SHP77 (cell line): ENCODE measurements at regions not wholly inside any gene's neighbourhood (a gene's known extent, or its start where the extent isn't known, plus 50 kb on each side); places are given as distances from the start of the nearest gene placed in this dataset.
"Not testable (repeated sequence)": the region's sequence is repeated elsewhere in the genome, so short reads cannot be mapped to it uniquely, and the experiment has no call there.

ENCODE experiments used
- DNase-seq, 2 experiments: peaks; one replicate each; lab custom pipeline; 2025; lab: John Stamatoyannopoulos, UW

DNA sequence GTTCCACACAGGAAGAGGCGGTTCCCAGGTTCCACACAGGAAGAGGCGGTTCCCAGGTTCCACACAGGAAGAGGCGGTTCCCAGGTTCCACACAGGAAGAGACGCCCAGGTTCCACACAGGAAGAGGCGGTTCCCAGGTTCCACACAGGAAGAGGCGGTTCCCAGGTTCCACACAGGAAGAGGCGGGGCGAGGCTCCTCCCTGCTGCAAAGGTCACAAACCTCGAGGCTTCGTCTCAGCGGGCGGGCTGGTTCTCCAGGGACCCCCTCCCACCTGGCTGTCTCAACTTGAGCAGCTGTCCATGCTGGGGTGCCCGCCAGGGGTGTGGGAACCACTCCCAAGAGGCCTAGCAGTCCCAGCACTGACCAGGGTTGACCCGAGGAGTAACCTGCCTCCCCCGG lies 94.3 kb upstream of the RUFY1 start:
- not testable (repeated sequence) for DNase-seq

DNA sequence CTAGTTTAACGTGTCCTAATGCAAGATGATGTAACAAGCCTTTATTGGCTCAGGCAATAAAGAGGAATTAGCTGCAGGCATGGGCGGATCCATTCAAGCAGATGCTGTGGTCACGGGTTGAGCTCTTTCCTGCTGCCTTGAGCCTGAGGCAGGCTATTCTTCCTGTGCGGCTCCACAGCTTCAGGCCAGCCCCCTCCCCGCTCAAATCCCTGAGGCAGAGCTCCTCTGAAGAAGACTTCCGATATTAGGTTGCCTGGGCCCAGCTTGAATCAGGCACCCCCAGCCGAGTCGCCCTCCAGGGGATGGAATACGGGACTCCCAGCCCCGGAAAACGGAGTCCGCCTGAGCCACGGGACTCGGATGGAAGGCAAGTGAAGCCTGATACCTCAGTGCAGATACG lies 95.0 kb upstream of the RUFY1 start:
- no peak for DNase-seq

DNA sequence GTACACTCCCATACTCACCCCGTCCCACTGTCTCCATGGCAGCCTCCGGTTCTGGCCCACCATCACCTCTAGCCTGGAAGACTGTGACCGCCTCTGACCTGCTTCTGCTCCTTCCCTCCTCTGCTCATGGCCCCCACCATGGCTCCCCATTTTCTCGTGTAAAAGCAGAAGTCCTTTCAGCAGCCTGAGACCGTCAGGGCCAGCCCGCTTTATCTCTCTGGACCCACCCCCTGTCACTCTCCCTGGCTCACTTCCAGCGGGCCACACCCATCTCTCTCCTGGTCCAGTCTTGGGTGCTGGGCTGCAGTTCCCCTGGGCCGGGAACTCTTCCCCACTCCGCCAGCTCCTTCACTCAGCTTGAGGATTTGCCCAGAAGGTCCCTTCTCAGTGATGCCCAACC lies 96.0 kb upstream of the RUFY1 start:
- no peak for DNase-seq

DNA sequence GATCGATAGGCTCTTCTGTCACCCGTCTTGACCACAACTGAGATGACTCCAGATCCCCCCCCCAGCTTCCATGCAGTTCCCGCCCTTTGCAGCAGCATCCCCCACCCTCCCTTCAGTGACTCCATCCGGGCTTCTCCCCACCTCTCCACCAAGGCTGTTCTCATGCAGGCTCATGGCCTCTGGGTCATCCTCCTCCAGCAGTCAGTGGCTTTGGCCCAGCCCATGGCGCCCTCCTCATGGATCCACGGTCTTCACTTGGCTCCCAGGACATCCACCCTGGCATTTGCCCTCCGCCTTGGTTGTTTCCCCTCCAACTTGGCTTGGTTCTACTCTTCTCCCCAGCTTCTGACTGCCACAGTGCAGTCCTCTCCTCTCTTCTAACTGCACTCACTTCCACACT lies 96.7 kb upstream of the RUFY1 start:
- DNase-seq: no peak

DNA sequence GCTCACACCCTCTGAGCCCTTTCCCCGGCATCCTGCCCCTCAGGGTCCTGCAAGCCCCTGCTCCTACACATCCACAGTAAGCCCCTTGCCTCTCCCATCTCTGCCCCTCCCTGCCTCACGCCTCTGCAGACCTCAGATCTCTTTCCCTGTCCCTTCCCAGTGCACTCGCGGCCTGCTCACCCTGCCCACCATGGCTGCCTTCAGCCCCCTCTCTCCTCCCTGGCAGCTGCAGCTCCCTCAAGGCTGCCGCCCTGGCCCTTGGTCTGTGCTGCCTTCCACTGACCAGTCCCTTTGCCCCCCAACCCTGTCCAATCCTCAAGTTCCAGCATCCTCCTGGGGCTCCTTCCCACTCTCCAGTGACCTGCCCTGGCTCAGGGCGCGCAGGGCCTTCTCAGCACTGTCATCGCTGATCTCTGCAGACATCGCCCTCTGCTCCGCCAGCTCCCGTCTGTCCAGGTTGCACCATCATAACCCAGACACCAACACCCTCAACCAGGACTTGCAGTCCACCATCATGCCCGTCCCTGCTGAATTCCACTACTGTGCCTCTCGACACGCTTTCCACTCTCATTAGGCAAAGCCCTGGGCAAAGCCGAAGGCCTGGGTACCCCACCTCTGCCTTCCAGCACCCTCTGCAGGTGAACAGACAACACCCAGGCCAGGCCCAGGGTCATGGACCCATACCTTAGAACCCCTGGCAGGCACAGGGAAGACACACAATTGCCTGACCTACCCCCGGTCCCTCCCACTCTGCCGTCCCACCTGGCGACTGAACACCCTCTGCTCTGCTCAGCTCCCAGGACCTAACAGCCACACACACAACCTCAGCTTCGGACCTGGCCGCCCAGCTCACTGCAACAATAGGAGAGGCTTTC lies 97.8 kb upstream of the RUFY1 start:
- no peak for DNase-seq

DNA sequence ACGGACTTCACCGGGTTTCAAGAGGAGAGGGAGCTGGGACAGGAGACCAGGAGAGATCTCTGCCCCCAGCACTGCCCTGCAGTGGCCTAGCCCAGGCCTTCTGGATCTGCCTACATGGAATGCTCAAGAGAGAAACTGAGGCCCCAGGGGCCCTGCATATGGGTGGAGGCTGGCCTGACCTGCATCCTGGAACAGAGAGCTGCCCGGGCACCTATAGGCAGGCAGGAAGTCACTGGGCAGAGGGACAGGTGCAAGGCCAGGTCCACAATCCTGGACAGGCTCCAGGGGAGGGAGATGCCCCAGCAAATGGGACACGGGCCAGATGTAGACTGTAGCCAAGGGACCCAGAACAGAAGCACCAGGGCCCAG lies 98.5 kb upstream of the RUFY1 start:
- DNase-seq: no peak

DNA sequence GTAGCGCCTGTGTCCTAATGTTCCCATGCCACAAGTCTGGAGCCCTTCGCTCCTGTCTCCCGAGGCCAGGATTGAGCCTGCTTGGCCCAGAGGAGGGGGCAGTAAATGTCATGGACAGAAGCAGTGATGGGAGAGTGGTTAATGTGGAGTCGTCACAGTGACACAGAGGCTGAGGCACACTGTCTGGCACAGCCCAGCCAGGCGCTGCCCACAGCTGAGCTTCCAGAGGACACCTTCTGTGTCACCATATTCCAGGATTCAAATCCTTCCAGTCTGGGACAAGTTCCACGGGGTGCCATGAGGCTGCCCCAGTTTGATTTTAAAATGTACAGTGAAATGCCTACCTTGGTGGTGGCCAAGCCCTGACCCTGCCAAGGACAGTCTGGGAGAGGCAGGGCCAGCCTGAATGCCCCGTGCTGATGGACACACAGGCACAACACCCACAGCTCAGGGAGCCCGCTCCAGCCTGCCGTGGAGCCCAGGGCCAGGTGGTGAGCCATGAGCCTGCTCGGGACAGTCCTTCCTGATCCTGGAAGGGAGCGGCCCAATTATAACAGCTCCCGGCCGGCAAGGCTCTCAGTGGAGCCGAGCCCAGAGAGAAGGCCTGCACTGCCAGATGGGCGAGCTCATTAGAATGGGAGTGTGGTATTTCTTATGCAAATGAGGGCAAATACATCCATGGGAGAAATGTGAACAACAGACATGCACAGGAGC lies 99.1 kb upstream of the RUFY1 start:
- no peak for DNase-seq

DNA sequence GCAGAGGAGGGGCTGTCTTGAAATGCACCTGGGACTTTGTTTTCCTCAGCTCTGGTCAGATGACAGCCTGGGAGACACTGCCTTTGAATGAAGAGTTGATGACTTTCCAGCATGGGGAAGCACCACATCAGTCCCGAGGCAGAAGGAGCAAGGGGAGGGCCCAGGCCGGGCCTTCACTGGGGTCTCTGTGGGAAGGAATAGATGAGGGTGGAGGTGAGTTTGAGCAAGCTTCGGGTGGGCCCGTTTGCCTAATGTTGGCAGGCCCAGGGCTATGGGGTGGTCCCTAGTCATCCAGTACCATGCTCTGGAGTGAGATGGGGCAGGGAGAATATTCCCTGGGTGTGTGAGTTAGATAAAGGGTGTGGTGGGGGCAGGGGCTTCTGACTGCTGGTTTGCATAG lies 100.4 kb upstream of the RUFY1 start:
- DNase-seq: not testable (repeated sequence)

DNA sequence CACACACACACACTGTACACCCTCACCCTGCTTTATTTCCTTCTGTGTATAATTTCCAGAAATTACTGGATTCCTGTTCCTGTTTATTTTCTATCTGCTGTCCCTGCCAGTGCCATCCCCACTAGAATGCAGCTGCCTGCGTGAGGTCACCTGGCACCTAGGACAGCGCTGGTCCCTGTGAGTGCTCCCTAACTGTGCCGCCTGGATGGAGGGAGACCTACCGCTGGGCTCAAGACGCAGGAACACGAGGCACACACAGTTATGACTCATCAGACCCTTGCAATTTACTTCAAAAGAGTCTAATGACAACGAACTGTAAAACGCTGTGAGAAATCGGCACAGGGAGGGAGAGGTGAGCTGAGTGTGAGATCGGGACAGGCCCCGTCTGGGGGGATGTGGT lies 102.1 kb upstream of the RUFY1 start:
- not testable (repeated sequence) for DNase-seq

DNA sequence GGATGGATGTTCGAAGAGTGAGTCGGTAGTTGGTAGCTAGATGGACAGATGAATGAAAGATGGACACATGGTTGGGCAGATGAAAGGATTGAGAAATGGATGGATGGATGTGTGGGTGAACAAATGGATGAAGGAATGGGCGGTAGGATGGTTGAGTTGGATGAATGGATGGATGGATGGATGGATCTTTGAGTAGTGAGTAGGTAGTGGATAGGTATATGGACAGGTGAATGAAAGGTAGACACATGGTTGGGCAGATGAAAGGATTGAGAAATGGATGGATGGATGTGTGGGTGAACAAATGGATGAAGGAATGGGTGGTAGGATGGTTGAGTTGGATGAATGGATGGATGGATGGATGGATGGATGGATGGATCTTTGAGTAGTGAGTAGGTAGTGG lies 97.0 kb upstream of the ADAMTS2 start:
- DNase-seq: not testable (repeated sequence)

DNA sequence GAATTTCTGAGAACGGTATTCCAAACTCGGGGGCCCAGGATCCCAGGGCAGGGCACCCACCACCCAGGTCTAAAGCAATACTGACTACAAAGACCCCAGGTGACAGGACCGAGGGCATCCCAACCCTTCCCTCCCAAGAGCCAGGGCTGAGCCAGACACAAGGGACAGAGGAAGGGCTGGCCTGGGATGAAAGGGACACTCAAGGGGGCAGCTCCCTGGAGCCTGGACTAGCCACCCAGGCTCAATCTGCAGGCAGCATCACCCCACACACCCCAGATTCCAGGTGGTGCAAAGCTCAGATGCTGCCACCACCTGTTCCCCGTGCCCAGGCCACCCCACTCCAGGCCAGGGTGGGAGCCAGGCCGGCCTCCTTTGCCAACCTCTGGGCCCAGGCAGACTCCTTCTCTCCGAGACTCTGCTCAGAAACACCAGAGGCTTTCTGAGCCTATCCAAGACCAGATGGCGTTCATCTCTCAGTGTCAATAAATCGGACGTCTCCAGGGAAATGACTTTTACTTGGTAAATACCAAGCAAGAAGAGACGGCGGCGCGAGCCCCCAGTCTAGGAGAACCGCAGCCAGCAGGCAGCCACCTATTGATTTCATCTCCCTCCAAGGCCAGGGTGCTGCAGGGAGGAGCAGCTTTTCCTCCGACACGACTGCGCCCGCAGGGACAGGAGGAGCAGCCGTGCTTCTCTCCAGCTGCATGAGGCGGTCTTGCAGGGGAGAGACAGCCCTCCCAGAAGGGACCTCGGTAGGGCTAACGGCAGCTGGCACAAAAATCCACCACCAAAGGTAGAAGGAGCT lies 94.1 kb upstream of the ADAMTS2 start:
- no peak for DNase-seq

DNA sequence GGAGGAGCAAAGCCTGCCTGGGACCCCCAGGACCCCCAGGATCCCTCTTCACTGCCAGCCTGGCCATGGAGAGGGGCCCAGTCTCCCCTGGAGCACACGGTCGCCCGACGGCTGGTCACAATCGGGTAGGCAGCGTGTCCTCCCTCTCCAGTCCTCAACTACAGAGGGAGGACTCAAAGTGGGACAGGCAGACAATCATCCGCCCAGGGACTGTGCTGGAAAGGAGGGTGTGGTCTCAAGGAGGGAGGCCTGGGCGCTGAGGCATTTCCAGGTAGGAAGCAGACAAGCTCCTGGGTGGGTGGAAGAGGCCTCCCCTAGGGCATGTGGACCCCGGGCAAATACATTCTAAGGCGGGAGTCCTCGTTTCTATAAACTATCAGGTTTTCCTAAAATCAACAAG lies 93.2 kb upstream of the ADAMTS2 start:
- DNase-seq: no peak

DNA sequence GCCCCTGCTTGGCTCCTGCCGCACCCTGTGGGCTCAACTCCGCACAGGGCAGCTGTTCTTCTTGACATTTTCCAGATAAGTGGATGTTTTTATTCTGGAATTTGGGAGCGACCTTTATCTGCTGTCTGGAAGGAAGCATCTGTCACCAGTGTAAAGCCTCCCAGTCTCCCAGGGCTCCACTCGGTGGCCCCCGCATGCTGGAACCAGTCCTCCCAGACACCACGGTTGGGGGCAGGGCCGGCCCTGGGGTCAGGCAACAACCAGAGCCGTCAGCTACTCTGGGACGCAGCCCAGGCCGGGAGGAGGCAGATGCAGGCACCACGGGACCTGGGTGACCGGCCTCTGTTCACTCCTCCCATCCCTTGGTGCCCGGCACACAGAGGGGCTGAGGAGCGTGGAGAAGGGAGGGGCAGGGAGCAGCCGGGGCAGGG lies 92.8 kb upstream of the ADAMTS2 start:
- no peak for DNase-seq

DNA sequence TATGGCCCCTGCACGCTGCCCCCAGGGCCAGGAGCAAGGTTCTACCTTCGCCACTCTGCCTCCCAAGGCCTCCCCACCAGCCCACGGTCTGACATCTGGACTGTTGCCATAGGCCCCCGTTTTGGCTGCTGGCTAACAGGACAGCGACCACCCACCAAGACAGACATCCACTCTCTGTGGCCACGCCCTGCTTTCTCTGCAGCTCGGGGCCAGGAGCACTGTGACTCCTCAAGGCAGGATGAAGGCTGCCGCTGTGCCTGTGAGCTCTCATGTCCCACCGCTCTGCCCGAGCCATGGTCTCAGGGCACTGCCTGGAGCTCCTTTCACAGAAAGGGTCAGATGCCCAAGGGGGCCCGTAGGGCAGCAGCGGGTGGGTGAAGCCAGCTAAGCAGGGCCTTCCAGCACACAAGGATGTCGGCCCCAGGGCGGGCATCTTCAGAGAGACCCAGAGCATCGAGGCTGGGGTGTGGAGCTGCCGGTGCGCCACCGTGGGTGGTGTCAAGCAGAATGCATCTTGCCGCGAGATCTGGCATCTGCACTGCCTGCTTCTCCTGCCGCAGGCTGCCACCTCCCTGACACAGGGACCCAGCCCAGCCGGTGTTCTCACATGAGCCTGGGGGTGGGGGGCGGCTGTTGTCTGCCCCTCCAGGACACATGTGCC lies 92.2 kb upstream of the ADAMTS2 start:
- DNase-seq: no peak

DNA sequence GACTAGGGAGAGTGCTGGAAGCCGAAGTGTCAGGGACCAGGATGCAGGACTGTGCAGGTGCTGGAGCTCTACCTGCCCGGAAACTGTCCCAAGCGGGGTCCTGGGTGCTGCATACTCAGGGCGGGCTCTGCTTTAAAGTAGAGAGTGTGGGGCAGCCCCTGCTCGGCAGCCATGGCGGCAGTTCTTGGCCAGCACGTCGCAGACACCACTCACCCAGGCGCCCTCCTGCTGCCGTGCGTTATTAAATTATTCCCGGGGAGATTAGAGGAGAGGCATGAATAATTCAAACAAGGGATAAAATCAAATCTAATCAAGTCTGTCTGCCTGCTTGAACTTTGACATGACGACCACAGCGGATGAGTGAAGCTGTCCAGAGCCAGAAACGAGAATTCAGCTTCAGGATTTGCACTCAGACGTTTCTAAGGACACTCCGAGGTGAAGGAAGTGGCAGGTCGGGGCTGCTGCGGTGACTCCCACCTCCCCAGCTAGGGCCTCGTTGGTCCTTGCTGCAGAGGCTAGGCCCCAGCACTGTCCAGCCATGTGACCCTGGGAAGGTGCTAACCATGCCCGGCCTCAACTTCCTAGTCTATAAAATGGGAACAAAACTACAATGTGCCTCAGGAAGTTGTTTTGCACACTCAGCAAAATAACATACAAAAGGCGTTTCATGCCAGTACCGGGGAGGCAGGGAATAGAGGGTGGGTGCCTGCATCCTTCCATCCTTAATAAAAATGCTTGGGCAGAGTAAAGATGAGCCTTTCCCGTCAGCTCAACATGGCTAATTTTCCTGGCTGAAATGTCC lies 91.3 kb upstream of the ADAMTS2 start:
- DNase-seq: no peak

DNA sequence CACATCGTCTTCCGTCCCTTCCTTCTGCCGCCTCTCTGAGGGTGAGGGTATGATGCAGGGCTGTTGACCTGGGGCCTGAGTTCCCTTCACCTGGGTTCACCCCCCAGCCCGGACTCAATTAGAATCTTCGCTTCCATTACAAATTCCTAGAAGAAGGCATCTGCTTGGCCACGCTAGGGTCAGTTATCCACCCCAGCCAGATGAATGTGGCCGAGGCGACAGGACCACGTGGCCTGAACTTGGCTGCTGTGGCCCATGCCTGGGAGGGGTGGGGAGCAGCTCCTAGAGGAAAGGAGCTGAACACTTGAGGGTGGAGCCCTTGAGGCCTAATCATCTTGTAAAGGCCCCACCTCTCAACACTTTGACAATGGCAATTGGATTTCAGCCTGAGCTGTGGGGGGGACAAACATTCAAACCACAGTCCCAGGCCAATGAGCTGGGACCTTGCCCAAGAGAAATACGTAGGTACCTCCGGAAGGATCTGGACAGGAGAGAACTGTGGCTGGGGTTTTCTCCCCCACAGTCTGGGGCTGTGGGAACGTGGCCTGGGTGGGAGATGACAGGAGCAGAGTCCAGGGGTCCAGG lies 90.6 kb upstream of the ADAMTS2 start:
- DNase-seq: no peak

DNA sequence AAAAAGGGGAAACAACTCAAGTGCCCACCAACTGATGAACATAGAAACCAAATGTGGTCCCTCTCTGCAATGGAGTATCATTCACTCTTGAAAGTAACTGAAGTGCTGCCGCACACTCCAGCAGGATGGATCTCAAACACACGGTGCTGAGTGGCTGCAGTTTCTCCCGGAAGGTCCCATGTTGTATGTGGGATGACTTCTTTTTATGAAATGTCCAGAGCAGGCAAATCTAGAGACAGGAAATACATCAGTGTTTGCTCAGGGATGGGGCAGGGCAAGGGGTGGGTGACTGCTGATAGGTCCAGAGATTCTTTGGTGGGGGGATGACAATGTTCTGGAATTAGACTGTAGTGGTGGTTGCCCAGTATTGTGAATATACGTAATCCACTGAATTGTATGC lies 89.9 kb upstream of the ADAMTS2 start:
- no peak for DNase-seq

DNA sequence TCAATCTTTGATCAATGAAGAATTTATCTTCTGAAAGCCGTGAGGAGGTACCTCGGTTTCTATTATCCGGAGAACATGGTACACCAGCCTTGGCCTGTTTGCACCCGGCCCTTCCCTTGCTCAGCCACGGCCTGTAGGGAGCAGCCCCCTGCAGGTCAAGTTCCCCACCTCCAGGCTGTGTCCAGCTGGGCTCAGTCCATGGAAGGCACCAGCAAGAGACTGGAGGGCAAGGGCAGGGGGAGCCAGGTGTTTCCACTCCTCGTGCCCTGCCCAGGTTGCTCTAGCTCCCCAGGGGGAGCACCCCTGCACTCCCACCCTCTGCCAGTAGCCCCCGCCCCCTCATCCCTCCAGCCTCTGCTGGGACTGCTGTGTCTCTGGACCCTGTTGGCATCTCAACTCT lies 87.3 kb upstream of the ADAMTS2 start:
- no peak for DNase-seq

DNA sequence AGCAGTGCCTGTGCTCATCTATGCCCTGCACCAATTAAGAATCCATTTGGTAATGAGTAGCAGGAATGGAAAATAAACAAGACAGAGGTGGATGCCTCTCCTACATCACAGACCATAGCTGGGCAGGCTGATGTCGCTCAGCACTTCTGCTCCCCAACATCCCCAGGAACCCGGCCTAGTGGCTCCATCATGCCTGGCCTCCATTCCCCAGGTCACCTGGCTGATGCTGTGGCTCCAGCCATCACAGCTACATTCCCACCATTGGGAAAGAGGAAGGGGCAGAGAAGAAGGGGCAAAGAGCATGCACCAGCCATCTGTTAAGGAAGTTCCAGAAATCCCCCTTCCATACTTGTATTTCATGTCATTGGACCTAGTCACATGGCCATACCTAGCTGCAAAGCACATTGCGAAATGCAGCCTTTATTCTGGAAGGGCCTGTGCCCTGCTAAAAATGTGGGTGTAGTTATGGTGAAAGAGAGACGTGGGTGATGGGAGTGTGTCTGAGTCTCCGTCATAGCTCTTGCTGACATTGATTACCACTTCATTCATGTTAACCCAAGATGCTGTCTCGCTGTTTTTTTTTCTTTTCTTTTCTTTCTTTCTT lies 86.1 kb upstream of the ADAMTS2 start:
- no peak for DNase-seq
